ENCODE measurements at regions not wholly inside any gene's neighbourhood (a gene's known extent, or its start where the extent isn't known, plus 50 kb on each side); places are given as distances from the start of the nearest gene placed in this dataset.
"Not testable (repeated sequence)": the region's sequence is repeated elsewhere in the genome, so short reads cannot be mapped to it uniquely, and the experiment has no call there.

DNA sequence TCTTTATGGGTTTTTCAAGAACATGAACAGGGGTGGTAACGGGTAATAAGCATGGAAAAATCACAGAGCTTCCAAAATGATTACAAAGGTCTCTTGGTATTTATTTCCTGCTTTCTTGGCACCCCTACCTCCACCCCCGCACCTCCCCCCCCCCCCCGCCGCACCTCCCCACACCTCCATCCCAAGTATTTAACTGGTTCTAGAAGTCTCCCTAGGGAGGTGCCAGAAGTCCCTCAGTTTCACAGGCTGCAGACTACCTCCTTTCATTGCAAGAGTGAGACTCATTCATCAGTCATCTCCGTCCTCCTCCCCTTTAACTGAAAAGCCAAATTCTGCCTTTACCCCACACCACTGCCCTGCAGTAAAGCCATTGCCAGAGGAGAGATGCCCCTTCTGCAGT lies 169.4 kb downstream of the ALDH1A2 start:
- DNase-seq, result no peak
- Histone ChIP-seq H2BK15ac (ENCODE audit: low read depth, low read length) (no peak overlapping the region), H3K79me1 (ENCODE audit: insufficient read depth, low read depth, low read length, poor library complexity, severe bottlenecking) (no peaks in the 10 kb centered on the region), H3K23me2 (ENCODE audit: insufficient read length, low read depth, low read length, poor library complexity, severe bottlenecking) (no peaks in the 10 kb centered on the region), H3K79me2 (ENCODE audit: insufficient read depth, low read length) (no peaks in the 10 kb centered on the region), H3K27ac (ENCODE audit: insufficient read length, low read depth, low read length) (no peak overlapping the region), H3K9me3 (ENCODE audit: control insufficient read depth, low read depth, low read length) (no peaks in the 10 kb centered on the region), H3K4ac (ENCODE audit: low read depth, low read length) (no peak overlapping the region), H4K91ac (ENCODE audit: insufficient read length, low read depth, low read length) (no peak overlapping the region), H3K56ac (ENCODE audit: insufficient read length, low read depth, low read length) (no peak overlapping the region), H3K27me3 (ENCODE audit: insufficient read depth, low read length) (no peaks in the 10 kb centered on the region), H3K14ac (ENCODE audit: insufficient read depth, low read length) (no peak overlapping the region), H2BK120ac (ENCODE audit: low read depth, low read length, poor library complexity, severe bottlenecking) (no peak overlapping the region), H4K20me1 (ENCODE audit: control insufficient read depth, insufficient read depth, insufficient read length) (no peaks in the 10 kb centered on the region), H3K4me1 (ENCODE audit: insufficient read depth, low read length) (no peaks in the 10 kb centered on the region), H3K18ac (ENCODE audit: insufficient read length, low read depth, low read length) (no peak overlapping the region), H2AK5ac (ENCODE audit: insufficient read length, low read length) (no peak overlapping the region), H2AFZ (ENCODE audit: low read length) (no peak overlapping the region), H2BK12ac (ENCODE audit: insufficient read length, low read depth, low read length) (no peak overlapping the region), H4K8ac (replicated peaks; ENCODE audit: insufficient read length, low read depth, low read length) (no peak overlapping the region), H4K5ac (ENCODE audit: insufficient read length, low read depth, low read length) (no peak overlapping the region), H2BK5ac (ENCODE audit: insufficient read length, low read length) (no peak overlapping the region), H3K4me2 (ENCODE audit: insufficient read depth, insufficient read length, low read length) (no peak overlapping the region), H2BK20ac (ENCODE audit: low read depth, low read length, poor library complexity, severe bottlenecking) (no peak overlapping the region), H3K9ac (ENCODE audit: extremely low read depth, insufficient read length, low read length) (no peak overlapping the region), H3T11ph (ENCODE audit: low read length) (no peak overlapping the region), H3K23ac (ENCODE audit: insufficient read length, low read depth, low read length) (no peak overlapping the region)
- H3K4me1 Mint-ChIP-seq, result no peaks in the 10 kb centered on the region
- no peaks in the 10 kb centered on the region for H3K9me3 Mint-ChIP-seq
- no peak overlapping the region for H3K27ac Mint-ChIP-seq
- TF ChIP-seq, protein P1, sequence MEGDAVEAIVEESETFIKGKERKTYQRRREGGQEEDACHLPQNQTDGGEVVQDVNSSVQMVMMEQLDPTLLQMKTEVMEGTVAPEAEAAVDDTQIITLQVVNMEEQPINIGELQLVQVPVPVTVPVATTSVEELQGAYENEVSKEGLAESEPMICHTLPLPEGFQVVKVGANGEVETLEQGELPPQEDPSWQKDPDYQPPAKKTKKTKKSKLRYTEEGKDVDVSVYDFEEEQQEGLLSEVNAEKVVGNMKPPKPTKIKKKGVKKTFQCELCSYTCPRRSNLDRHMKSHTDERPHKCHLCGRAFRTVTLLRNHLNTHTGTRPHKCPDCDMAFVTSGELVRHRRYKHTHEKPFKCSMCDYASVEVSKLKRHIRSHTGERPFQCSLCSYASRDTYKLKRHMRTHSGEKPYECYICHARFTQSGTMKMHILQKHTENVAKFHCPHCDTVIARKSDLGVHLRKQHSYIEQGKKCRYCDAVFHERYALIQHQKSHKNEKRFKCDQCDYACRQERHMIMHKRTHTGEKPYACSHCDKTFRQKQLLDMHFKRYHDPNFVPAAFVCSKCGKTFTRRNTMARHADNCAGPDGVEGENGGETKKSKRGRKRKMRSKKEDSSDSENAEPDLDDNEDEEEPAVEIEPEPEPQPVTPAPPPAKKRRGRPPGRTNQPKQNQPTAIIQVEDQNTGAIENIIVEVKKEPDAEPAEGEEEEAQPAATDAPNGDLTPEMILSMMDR (conservative IDR thresholded peaks at IDR 0.05), result no peak
- H3K4me3 Mint-ChIP-seq, result no peak overlapping the region
- no peaks in the 10 kb centered on the region for H3K36me3 Mint-ChIP-seq (ENCODE audit: insufficient read depth in 1 of 3, low read depth in 3 of 3)
- peaks cover 2% of the 10 kb centered on the region for H3K27me3 Mint-ChIP-seq (ENCODE audit: low read depth)
- no CpG with 5 or more reads among the region's 5 CpGs for WGBS (ENCODE audit: extremely low coverage, insufficient read length, low lambda C conversion rate)

DNA sequence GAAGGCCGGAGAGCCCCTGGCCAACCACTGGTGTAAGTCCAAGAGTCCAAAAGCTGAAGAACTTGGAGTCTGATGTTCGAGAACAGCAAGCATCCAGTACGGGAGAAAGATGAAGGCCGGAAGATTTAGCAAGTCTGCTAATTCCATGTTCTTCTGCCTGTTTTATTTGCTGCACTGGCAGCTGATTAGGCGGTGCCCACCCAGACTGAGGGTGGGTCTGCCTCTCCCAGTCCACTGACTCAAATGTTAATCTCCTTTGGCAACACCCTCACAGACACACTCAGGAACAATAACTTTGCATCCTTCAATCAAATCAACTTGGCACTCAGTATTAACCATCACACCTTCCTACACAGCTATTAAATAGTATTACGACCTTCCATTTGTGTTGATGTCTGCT lies 168.6 kb downstream of the ALDH1A2 start:
- H3K27ac ChIP-seq (ENCODE audit: insufficient read length, low read depth, low read length); H3K27me3 ChIP-seq (ENCODE audit: insufficient read depth, low read length); H3K79me2 ChIP-seq (ENCODE audit: insufficient read depth, low read length); H3K4me1 ChIP-seq (ENCODE audit: insufficient read depth, low read length); H3K23me2 ChIP-seq (ENCODE audit: insufficient read length, low read depth, low read length, poor library complexity, severe bottlenecking); H3K18ac ChIP-seq (ENCODE audit: insufficient read length, low read depth, low read length); H3K36me3 Mint-ChIP-seq (ENCODE audit: insufficient read depth in 1 of 3, low read depth in 3 of 3); H3K4me2 ChIP-seq (ENCODE audit: insufficient read depth, insufficient read length, low read length); H4K91ac ChIP-seq (ENCODE audit: insufficient read length, low read depth, low read length); H4K8ac ChIP-seq (replicated peaks; ENCODE audit: insufficient read length, low read depth, low read length); H4K5ac ChIP-seq (ENCODE audit: insufficient read length, low read depth, low read length); H2AFZ ChIP-seq (ENCODE audit: low read length); H3K27me3 Mint-ChIP-seq (ENCODE audit: low read depth); H3K23ac ChIP-seq (ENCODE audit: insufficient read length, low read depth, low read length); H3K9me3 ChIP-seq (ENCODE audit: control insufficient read depth, low read depth, low read length); H3T11ph ChIP-seq (ENCODE audit: low read length); DNase-seq; H3K9me3 Mint-ChIP-seq; H3K9ac ChIP-seq (ENCODE audit: extremely low read depth, insufficient read length, low read length); H3K56ac ChIP-seq (ENCODE audit: insufficient read length, low read depth, low read length); H3K4ac ChIP-seq (ENCODE audit: low read depth, low read length); H3K4me1 Mint-ChIP-seq; H2AK5ac ChIP-seq (ENCODE audit: insufficient read length, low read length); H3K14ac ChIP-seq (ENCODE audit: insufficient read depth, low read length); H2BK20ac ChIP-seq (ENCODE audit: low read depth, low read length, poor library complexity, severe bottlenecking); H4K20me1 ChIP-seq (ENCODE audit: control insufficient read depth, insufficient read depth, insufficient read length); H3K4me3 Mint-ChIP-seq; H2BK5ac ChIP-seq (ENCODE audit: insufficient read length, low read length); H2BK12ac ChIP-seq (ENCODE audit: insufficient read length, low read depth, low read length); H2BK120ac ChIP-seq (ENCODE audit: low read depth, low read length, poor library complexity, severe bottlenecking); H3K27ac Mint-ChIP-seq; H3K79me1 ChIP-seq (ENCODE audit: insufficient read depth, low read depth, low read length, poor library complexity, severe bottlenecking); H2BK15ac ChIP-seq (ENCODE audit: low read depth, low read length): not testable (repeated sequence)
- WGBS (ENCODE audit: extremely low coverage, insufficient read length, low lambda C conversion rate), result no CpG with 5 or more reads among the region's 6 CpGs
